A673 (cell line): ENCODE measurements at regions not wholly inside any gene's neighbourhood (a gene's known extent, or its start where the extent isn't known, plus 50 kb on each side); places are given as distances from the start of the nearest gene placed in this dataset.

Experiments
- BruUV-seq: library from RNA; stranded (reverse); fragments of 400-500 nt; replicated peaks from 2 replicates; lab custom pipeline; 2021; lab: Mats Ljungman, UMichigan
- CTCF ChIA-PET: fragments of 300-600 bp; sonication (Branson Sonifier 250); formaldehyde crosslinking; loops from one replicate; lab custom pipeline; 2022; ENCODE audit warnings: antibody characterized with exemption; lab: Charles Lee
- POLR2A ChIA-PET: fragments of 300-600 bp; sonication (Branson Sonifier 250); formaldehyde crosslinking; loops from one replicate; lab custom pipeline; 2022; ENCODE audit warnings: antibody characterized with exemption; ENCODE audit not compliant: low non-redundant PET; lab: Charles Lee
- DNase-seq: peaks from one replicate; pipeline ENCODE4 v3.0.0-alpha.2; 2015; ENCODE audit warnings: low spot score
- H3K27ac ChIP-seq: fragments of 200-600 bp; sonication (generic); 2 replicates; pipeline ENCODE4 v1.5.1; 2016; ENCODE audit warnings: mixed run types, low read depth, mild to moderate bottlenecking, mixed read lengths, antibody characterized with exemption, low read length; ENCODE audit not compliant: poor library complexity, severe bottlenecking
- H3K27me3 ChIP-seq: fragments of 200-600 bp; sonication (generic); replicated peaks from 2 replicates; pipeline ENCODE4 v1.6.1; 2017; ENCODE audit warnings: mixed run types, low read depth, mild to moderate bottlenecking, mixed read lengths, antibody characterized with exemption, low read length; ENCODE audit not compliant: insufficient read depth, poor library complexity
- H3K36me3 ChIP-seq: fragments of 200-600 bp; sonication (generic); 2 replicates; pipeline ENCODE4 v1.6.1; 2016; ENCODE audit warnings: mixed run types, mild to moderate bottlenecking, mixed read lengths, antibody characterized with exemption, low read length; ENCODE audit not compliant: insufficient read depth, poor library complexity, severe bottlenecking
- H3K4me1 ChIP-seq: fragments of 200-600 bp; sonication (generic); 2 replicates; pipeline ENCODE4 v1.6.1; 2017; ENCODE audit warnings: mixed run types, mild to moderate bottlenecking, mixed read lengths, antibody characterized with exemption, low read length; ENCODE audit not compliant: insufficient read depth, poor library complexity, severe bottlenecking
- H3K4me3 ChIP-seq: fragments of 200-600 bp; sonication (generic); 2 replicates; pipeline ENCODE4 v1.5.1; 2016; ENCODE audit warnings: low read depth, mixed run types, mild to moderate bottlenecking, mixed read lengths, low read length; ENCODE audit not compliant: poor library complexity, severe bottlenecking
- H3K9me3 ChIP-seq: fragments of 200-600 bp; sonication (generic); 2 replicates; pipeline ENCODE4 v1.6.1; 2016; ENCODE audit warnings: mixed run types, low read depth, mild to moderate bottlenecking, mixed read lengths, antibody characterized with exemption, low read length; ENCODE audit not compliant: poor library complexity, severe bottlenecking
- CTCF ChIP-seq: fragments of 300-800, 200-600 bp; sonication (generic); conservative IDR thresholded peaks from 2 replicates; pipeline ENCODE4 v1.5.1; 2017; ENCODE audit warnings: low read depth, mild to moderate bottlenecking, antibody characterized with exemption, low read length, moderate library complexity, mixed read lengths
- EZH2 ChIP-seq: fragments of 200-600 bp; sonication (generic); IDR thresholded peaks from 2 replicates; pipeline ENCODE4 v1.6.1; 2017; ENCODE audit warnings: borderline replicate concordance, low read depth, mild to moderate bottlenecking, mixed read lengths, antibody characterized with exemption, low read length; ENCODE audit not compliant: poor library complexity, severe bottlenecking
- intact Hi-C: fragments of 100-400 bp; cut with micrococcal nuclease; formaldehyde crosslinking; loops from one replicate; pipeline ENCODE4 v1.10.0; 2022; ENCODE audit not compliant: unreplicated experiment

GRCh38 chr2:183347969-183348368, 223.7 kb downstream of the NUP35 start:
- ChIA-PET POLR2A (no interaction called here), CTCF (no interaction called here)
- no peak for DNase-seq
- H3K4me3 ChIP-seq: no peak overlapping the region
- no peak overlapping the region for H3K27ac ChIP-seq
- no peaks in the 10 kb centered on the region for H3K27me3 ChIP-seq
- H3K4me1 ChIP-seq: no peaks in the 10 kb centered on the region
- H3K9me3 ChIP-seq: no peaks in the 10 kb centered on the region
- no TSS peak for BruUV-seq
- H3K36me3 ChIP-seq: no peaks in the 10 kb centered on the region
- TF ChIP-seq EZH2: no peak
- TF ChIP-seq CTCF: no peak
- intact Hi-C loops: no loop called here

- no peaks in the 10 kb centered on the region for H3K4me1 ChIP-seq
- no peak for DNase-seq
- TF ChIP-seq CTCF (no peak), EZH2 (no peak)
- intact Hi-C loops: no loop called here
- no peaks in the 10 kb centered on the region for H3K9me3 ChIP-seq
- no peak overlapping the region for H3K4me3 ChIP-seq
- ChIA-PET CTCF (no interaction called here), POLR2A (no interaction called here)
- no peak overlapping the region for H3K27ac ChIP-seq
- no peaks in the 10 kb centered on the region for H3K27me3 ChIP-seq
- BruUV-seq: no TSS peak
- no peaks in the 10 kb centered on the region for H3K36me3 ChIP-seq
These were observed 224.2 kb downstream of the NUP35 start for GRCh38 chr2:183348492-183348891.

- POLR2A ChIA-PET: no interaction called here
These were observed 224.8 kb downstream of the NUP35 start for GRCh38 chr2:183349091-183349490.

More at GRCh38 chr2:183349091-183349490, 224.8 kb downstream of the NUP35 start:
- no TSS peak for BruUV-seq
- DNase-seq: no peak
- Histone ChIP-seq H3K27me3 (no peaks in the 10 kb centered on the region), H3K4me1 (no peaks in the 10 kb centered on the region), H3K27ac (no peak overlapping the region), H3K9me3 (no peaks in the 10 kb centered on the region), H3K4me3 (no peak overlapping the region), H3K36me3 (no peaks in the 10 kb centered on the region)
- intact Hi-C loops: no loop called here
- no peak for TF ChIP-seq EZH2
- TF ChIP-seq CTCF: no peak
- CTCF ChIA-PET: no interaction called here
